HG02763 (cell line): ENCODE measurements at regions not wholly inside any gene's neighbourhood (a gene's known extent, or its start where the extent isn't known, plus 50 kb on each side); places are given as distances from the start of the nearest gene placed in this dataset.
"Not testable (repeated sequence)": the region's sequence is repeated elsewhere in the genome, so short reads cannot be mapped to it uniquely, and the experiment has no call there.

Source experiments
- ATAC-seq: cut with Tn5 transposase; IDR thresholded peaks from one replicate; pipeline ENCODE4 v1.9.1; 2021; ENCODE audit warnings: mild to moderate bottlenecking, moderate library complexity; ENCODE audit not compliant: unreplicated experiment

DNA sequence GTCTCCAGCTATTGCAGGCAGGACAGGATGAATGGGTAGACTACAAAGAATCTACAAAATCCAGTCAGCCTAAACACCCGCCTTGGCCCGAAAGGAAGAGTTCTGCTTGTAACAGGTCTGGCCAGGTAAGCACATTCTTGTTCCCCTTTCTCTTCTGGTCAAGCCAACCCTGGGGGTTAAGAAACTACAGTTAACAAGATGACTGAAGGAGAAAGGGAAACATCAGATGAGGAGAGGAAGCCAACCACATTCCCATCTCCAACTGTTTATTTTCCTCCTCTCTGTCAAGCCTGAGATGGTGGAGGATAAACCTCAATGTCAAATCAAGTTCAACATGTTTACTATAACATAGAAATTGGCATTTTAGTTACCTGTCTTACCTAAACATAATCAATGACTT lies 198.9 kb downstream of the IPMK start:
- ATAC-seq = no peak

DNA sequence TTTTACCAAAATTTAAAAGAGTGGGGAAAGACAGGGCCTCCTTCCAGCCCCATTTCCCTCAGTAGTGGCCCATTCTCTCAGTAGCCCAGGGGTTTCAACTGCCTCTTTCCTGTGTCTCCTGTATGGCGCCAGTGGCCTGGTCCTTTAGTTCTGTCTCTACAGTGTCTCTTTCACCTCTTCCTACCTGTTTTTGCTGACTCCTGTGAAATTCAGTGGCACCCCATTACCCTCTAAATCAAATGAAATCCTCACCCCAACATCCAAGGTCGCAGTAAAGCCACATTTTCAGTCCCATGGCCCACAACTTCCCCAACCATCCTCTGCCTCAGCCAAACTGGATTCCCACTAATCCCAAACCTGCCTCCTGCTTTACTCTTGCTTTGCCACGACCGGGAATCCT lies 200.7 kb downstream of the IPMK start:
- ATAC-seq = no peak

DNA sequence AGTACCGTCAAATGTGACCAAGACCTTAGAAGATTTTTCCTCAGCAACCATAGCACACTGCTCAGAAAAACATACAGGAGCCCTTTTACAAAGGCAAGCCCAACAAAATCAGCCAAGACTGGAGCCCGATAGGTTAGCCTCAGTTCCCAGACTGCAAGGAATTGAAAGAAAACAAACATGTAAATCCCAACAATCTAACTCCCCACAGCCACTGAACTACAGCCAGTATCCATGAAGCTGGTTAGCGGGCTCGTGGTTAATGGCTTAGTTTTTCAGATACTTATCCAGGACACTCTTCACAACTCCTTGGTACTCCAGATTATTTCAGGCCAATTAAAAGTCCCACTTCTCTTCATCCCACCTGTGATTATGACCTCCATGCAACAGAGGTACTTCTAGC lies 201.6 kb downstream of the IPMK start:
- no peak for ATAC-seq

DNA sequence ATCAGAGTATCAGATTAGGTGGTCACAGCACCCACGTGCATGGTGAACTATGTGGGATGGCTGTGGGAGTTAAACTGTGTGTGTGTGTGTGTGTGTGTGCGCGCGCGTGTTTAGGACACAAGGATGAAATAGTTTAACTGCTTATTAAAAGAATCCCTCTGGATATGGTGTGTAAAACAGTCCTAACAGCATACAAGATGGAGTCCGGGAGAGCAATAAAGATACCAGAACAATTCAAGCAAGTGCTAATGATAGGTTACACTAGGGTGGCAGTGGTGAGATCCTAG lies 202.2 kb downstream of the IPMK start:
- no peak for ATAC-seq

DNA sequence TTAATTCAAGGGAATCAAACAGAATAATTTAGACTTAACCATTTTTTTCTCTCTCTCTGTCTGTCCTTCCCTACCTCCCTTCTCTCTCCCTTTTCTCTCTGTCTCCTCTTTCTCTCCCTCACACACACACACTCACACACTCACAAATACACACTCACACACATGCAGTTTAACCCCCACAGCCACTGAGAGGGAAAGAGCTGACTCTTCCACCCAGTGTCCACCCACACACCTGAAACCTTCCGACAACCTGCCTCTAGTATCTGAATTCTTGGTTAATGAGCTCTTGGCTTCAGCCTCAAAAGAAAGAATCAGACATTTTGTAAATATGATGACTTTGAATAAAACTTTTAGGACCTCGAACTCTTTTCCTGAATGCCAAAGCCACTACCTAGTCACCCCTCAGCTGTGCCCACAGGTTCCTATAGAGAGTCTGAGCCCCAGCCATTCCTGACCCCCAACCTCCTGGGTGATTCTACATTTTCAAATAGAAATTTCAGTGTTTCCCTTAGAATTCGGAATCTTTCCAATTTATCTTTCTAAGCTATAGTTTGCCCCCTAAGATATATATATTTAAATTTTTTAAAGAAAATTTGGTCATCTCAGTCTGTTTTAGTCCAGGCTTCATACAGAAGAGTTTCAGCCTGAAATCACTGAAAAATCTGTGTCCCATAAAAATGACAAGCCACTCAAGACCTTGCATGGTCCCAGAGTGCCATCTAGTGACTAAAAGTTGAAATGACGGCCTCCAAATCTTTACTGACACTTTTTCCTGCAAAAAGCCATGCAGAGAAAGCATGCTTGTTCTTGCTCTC lies 202.8 kb downstream of the IPMK start:
- ATAC-seq = no peak

DNA sequence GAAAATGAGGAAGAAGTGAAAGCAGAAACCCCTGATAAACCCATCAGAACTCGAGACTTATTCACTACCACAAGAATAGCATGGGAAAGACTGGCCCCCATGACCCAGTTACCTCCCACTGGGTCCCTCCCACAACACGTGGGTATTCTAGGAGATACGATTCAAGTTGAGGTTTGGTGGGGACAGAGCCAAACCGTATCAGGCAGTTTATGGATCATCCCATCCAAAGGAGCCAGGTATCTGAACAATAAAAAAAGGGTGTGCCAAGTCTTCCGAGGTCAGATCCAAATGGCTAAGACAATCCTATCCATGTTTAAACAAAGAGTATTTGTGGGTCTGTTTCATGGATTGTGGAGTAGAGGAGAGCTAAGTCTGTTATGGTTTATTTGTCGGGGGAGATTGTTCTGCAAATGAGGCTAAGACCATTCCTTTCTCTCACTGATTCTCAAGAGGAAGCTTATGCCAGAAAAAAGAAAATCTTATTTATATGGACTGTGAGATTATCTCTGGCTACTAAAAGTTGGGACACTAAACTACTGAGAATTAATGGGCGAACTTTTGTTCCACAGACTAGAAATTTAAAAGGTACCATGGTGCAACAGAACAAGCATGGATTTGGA lies 203.7 kb downstream of the IPMK start:
- ATAC-seq = no peak

DNA sequence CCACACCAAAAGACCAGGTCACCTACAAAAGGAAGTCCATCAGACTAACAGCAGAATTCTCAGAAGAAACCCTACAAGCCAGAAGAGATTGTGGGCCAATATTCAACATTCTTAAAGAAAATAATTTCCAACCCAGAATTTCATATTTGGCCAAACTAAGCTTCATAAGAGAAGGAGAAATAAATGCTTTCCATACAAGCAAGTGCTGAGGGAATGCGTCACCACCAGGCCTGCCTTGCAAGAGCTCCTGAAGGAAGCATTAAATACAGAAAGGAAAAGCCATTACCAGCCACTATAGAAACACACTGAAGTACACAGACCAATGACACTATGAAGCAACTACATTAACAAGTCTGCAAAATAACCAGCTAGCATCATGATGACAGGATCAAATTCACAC lies 209.0 kb downstream of the IPMK start:
- not testable (repeated sequence) for ATAC-seq

DNA sequence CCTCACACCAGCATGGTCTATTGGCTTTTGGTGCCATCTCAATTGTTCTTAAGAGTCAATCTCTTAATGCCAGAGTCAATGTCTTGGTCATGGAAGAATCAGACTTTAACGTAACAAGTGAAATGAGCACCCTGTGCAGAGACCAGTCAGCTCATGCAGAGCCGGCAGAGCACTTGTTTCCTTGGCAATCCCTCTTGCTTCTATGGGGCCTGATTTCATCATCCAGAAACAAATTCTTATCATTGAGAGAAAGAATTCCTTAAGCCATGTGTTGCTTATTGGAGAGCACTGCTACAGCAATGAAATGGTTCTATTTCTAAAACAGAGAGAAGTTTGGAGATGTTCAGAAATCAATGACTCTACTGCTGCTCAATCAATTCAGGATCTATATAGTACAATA lies 212.8 kb downstream of the IPMK start:
- no peak for ATAC-seq

DNA sequence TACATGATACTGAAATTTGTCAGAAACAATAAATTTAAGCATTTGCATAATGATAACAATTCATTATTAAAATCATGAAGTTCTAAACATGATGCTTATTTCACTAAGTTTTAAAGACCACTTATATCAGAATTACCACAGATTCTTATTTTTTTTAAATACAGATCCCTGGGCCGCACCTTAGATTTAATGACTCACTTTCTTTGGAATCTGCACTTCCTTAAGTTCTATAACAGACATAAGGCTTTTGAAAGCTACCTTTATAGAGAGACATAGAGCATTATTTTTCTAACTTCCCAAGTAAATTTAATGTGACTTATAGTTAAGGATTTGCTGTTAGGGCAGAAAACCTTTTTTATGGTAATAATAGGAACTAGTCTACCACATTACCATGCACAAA lies 214.9 kb downstream of the IPMK start:
- no peak for ATAC-seq

DNA sequence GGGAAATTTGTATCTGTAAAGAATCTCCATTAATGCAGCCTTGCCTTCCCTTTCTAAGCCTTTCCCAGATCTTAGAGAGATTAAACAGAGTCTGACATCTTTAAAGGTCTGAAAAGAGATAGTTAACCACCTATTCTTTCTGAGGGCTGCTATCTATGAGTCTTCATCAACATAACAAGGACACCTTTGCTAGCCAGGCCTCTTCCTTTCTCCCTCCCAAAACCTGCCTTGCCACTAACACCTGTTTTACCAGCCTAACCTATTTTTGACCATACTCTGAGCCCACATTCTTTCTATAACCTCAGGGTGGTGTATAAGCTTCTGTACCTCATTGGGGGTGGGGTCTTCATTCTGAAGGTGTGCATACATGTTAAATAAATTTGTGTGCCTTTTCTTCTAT lies 217.1 kb downstream of the IPMK start:
- no peak for ATAC-seq

DNA sequence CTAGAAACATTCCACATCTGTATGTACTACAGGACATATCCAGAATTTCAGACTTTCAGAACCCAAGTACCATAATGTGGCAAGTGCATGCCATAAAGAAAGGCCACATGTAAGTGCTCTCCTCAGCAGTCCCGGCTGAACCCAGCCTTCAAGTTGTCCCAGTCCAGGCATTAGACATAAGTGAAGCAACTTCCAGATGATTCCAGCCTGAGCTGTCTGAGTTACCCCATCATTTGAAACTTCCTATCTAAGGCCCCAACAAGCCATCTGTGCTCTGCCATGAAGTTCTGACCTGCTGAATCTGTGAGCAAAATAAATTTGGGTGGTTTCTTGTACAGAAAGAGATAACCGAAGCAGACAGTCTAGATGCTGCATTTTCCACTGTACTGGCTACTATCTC lies 218.8 kb downstream of the IPMK start:
- ATAC-seq = no peak

DNA sequence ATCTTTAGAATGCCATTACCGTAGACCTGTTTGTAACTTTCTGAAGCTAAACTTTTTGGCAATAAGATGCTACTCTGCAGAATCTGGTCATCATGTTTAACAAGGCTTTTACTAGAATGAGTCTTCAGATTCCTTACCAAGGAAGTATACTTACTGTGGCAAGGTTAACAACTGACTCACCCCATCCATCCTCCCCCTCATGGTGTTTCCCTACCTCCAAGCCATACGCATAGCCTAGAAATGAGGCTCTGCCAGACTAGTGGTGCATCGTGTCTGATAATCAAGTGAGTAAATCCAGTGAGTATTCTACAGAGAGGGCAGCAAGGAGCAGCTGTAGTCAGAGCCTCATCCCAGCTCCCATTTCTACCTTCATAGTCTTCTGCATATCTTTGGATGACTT lies 223.6 kb downstream of the IPMK start:
- ATAC-seq = no peak

DNA sequence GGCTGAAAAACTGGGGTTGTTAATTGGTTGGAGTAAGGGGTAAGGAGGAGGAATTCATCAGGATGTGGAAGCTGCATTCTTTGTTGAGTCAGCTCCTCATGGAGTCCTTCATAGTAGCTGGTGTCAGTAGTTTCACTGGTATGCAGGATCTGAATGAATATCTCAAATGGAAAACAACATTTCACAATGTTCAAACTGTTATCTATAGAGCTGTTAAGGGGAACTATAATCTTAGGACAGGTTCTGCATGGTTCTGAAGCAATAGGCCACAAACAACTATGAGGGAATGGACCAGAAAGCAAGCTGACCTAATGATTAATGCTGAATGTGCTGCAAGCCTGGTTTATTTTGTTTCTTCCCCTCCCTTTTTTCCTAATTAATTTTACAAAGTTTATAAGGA lies 225.8 kb downstream of the IPMK start:
- no peak for ATAC-seq

DNA sequence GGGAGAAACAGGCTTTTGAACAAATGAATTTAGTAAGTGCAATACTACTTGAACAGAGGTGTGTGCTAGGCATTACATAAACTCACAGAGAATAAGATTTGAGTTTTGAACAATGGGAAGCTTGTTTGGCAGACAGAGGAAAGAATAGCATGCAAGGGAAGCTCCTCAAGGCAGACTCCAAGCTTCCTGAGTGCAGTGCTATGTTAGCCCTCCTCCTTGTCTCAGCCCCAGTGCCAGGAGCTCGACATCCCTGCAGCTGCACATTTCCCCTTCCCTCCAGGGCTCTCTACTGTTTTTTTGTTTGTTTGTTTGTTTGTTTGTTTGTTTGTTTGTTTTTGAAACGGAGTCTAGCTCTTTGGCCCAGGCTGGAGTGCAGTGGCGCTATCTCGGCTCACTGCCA lies 237.5 kb downstream of the IPMK start:
- no peak for ATAC-seq

DNA sequence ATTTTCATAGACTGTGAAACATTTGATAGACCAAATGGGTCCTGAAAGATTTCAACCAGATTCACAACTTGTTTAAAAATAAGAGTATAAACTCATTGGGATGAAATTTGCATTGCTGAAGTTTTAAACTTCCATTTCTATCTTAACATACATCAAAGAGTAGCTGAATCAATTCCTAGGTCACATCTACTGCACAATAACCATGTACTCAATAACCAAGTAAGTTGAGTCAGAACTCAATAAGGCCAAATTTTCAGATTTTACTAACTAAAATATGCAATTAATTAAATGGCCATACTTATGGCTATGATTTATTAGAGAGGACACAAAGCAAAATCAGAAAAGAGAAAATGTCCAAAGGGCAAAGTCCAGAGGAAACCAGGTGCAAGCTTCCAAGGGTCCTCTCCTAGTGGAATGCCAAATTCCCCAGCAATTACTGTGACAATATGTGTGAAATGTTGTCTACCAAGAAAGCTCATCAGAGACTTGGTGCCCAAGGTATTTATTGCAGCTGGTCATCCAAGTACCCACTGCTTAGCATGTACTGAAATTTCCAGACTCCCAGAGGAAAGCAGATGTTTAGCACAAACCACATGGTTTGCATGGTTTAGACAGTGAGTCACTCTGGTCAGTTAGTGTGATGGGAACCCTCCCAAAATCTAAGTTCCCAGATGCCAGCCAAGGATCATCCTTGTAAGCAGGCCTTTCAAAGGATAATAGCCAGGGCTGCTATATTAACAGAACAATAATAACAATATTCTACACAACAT lies 238.9 kb downstream of the IPMK start:
- no peak for ATAC-seq

DNA sequence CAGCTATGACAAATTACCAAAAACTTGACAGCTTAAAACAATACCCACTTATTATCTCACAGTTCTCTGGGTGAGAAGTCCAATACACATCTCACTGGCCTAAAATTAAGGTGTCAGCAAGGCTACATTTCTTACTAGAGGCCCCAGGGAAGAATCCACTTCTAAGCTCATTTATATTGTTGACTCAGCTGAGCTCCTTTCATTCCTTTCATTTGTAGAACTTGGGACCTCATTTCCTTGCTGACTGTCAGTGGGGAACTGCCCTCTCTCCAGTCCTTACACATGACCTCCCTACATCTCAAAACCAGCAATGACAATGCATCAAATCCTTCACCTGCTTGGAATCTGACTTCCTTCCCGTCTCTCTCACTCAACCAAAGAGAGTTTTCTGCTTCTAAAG lies 240.3 kb downstream of the IPMK start:
- no peak for ATAC-seq

DNA sequence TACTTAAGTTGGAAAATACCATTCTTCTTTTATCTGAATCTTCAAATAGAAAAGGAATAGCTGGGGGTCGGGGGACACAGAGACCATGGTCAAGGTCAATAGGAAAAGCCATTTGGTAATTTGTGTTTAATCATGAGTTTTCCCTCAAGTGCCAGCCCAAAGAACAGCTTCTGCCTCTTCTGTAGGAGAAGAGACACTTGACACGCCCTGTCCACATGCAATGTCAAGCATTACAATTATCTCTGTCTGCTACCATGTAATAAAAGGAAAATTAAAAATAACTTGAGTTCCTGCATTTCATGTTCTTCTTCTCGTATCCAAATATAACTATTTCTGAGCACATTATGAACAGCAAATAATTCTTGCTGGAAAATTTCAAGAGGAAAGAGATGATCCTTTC lies 241.7 kb downstream of the IPMK start:
- ATAC-seq = no peak

DNA sequence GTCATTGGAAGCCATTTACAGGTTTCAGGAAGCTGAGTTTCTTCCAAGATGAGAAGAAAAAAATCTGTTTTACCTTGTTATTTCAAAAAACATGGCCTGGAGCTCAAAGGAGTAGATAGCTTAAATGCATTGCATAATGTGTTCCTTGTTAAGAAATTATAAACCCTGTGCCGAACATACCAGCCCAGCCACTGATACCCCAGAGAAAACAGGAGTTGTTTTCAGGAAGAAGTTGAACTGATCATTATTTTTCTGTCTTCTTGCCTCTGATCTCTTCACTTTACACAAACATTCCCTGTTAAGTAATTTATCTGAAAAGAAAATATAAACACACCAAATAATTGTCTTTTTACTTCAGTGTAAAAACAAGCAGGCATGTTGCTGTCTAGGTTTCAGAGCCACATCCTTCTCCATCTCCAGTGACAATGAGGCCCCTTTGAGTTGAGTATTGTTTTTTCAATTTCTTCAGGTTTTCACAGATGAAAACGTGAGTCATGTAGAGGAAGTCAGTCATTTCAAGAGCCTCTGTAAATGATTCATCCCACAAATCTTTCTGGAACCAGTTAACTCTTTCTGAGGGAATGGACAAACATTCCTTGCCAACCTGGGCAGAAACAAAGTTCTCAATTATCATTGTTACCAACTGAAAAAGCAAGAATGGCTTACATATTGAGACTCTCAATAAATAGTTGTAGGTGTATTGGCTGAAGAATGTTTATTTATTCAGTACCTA lies 244.2 kb downstream of the IPMK start:
- ATAC-seq = no peak

DNA sequence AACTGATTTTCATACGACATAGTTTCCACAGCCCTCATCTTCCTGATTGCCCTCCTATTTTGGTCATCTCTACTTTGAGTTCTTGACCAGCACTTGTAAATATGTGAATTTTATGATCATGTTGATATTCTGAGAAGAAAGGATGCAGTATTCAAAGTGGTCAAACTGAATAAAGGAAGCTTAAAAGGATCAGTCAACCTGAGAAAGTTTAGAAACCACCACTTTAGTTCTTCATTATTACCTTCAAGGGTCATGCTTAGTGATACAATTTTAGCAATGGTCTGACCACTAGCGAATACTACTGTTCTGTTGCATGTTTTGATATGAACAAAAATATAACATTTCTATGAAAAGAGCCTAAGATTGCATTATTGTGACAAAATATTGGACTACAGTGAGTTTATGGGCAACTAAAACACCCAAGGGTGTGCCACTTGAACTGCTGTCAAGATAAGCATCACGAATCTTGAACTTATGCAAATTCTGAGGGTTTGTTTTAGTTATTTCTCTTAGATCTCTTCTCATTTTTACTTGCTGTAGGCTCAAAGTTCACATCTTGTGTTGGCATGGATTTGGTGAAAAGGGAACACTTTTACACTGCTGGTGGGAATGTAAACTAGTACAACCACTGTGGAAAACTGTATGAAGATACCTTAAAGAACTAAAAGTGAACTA lies 247.7 kb downstream of the IPMK start:
- ATAC-seq = peak; percentile 48

DNA sequence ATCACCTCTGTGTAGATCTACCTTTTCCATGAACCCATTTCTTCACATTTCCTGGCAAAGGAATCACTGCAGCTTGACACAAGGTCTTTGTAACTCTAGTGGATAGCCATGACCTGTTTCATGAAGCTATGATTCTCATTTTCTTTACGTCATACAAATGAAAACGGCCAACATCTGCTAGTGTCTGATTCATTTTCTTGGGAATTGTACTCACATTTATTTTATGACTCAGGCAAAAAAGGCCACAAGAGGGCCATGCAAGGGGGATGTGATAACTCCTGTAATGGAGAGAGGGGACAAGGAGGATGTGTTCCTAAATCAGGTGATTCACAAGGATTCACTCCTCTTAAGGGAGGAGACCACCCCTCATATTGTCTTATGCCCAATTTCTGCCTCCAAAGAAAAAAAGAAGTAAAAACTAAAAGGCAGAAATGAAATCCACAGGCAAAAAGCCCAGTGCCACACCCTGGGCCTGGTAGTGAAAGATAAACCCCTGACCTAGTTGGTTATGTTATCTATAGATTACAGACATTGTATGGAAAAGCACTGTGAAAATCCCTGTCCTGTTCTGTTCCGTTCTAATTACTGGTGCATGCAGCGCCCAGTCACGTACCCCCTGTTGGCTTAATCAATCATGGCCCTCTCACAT lies 249.9 kb downstream of the IPMK start:
- no peak for ATAC-seq

DNA sequence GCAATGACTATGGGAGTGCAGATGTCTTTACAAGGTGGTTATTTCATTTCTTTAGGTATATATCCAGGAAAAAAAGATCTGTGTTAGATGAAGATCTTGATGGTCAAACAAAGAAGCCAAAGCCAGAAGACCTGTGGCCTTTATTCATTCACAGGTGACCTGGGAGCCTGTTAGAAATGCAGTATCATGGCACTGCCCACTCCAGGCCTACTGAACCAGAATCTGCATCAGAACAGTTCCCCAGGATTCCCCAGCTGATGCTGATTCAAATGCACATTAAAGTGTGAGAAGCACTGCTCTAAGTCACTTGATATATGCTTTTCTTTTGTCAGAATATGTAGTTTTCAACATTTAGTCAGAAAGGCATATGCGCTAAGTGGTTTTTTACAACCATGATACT lies 251.1 kb downstream of the IPMK start:
- no peak for ATAC-seq
